ENCODE measurements at regions not wholly inside any gene's neighbourhood (a gene's known extent, or its start where the extent isn't known, plus 50 kb on each side); places are given as distances from the start of the nearest gene placed in this dataset.
"Not testable (repeated sequence)": the region's sequence is repeated elsewhere in the genome, so short reads cannot be mapped to it uniquely, and the experiment has no call there.

DNA sequence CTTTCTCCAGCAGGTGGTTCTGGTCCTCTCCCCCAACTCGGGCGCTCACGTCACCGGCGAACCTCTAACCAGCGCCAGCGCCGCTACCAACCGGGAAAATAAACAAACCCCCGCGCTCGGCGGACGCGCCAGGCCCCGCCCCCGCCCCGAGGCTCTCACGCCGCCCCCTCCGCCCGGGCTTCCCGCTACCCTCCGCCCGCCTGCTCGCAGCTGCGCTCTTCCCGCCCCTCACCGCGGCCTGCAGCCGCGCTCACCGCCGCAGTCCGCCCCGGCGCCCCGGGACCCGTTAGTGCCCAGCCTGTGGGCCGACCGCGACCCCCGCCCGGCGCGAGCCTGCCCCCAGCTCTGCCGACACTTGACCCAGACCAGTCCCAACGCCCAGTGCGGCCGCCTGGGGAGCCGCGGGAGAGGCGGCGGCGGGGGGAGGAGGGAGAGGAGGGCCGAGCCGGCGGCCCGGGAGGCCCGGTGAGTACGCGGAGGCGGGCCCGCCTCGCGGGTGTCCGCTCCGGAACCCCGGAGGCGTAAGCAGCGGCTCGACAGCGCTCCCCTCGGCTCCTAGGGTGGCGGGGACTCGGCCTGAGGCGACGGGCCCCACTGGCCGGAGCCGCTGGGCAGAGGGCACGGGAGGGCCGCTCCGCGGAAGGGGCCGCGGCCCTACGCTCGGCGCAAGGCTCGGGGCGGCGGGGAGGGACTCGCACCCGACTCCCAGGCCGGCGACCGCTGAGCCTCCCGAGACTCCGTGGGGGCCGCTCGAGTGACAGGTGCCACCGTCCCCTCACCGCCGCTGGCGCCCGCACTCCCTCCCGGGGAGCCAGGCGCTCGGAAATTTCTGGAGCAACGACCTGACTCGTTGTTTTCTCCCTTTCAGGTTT, 63.6 kb upstream of the AGTPBP1 start:
- TF ChIP-seq POLR2AphosphoS5 (IDR thresholded peaks at IDR 0.05): peak; percentile 52
- not testable (repeated sequence) for TF ChIP-seq EP300 (conservative IDR thresholded peaks at IDR 0.05; ENCODE audit: poor library complexity, severe bottlenecking); EZH2 (IDR thresholded peaks at IDR 0.05; ENCODE audit: borderline replicate concordance, insufficient read depth, low read length, poor library complexity, severe bottlenecking); RAD21 (conservative IDR thresholded peaks at IDR 0.05); TAF1 (IDR thresholded peaks at IDR 0.05; ENCODE audit: low read depth); REST (IDR thresholded peaks at IDR 0.05; ENCODE audit: borderline replicate concordance); MXI1 (conservative IDR thresholded peaks at IDR 0.05; ENCODE audit: poor library complexity, severe bottlenecking)
- TF ChIP-seq CTCF (IDR thresholded peaks at IDR 0.05; ENCODE audit: poor library complexity, severe bottlenecking): peak; percentile 24

All from neural cell (in vitro differentiated cells).